Upper lobe of left lung (tissue), 6 donors: ENCODE measurements at regions not wholly inside any gene's neighbourhood (a gene's known extent, or its start where the extent isn't known, plus 50 kb on each side); places are given as distances from the start of the nearest gene placed in this dataset.

Source experiments
- ATAC-seq, 2 donors: fragments of 200-7000 bp; cut with Tn5 transposase; one replicate each; pipeline ENCODE4 v1.9.1; 2022; ENCODE audit warnings: mild to moderate bottlenecking in 2 of 2, moderate library complexity in 2 of 2; ENCODE audit not compliant: low FRiP score in 2 of 2
- DNase-seq, 2 donors: peaks; one replicate each; pipeline ENCODE4 v3.0.0-alpha.2; 2019 to 2020
- H3K27ac ChIP-seq, 4 donors: fragments of 200-600 bp; sonication (generic); one replicate each; pipeline ENCODE4 v1.5.1; 2016 to 2019
- H3K27me3 ChIP-seq, 4 donors: fragments of 200-600 bp; sonication (generic); one replicate each; pipeline ENCODE4 v1.5.1; 2017 to 2019
- H3K36me3 ChIP-seq, 4 donors: fragments of 200-600 bp; sonication (generic); one replicate each; pipeline ENCODE4 v1.5.1; 2016 to 2019
- H3K4me1 ChIP-seq, 4 donors: fragments of 200-600 bp; sonication (generic); one replicate each; pipeline ENCODE4 v1.5.1; 2018 to 2019
- H3K4me3 ChIP-seq, 4 donors: fragments of 200-600 bp; sonication (generic); one replicate each; pipeline ENCODE4 v1.5.1; 2017 to 2019; ENCODE audit warnings: mild to moderate bottlenecking in 2 of 4, moderate library complexity in 1 of 4
- H3K9me3 ChIP-seq, 4 donors: fragments of 200-600 bp; sonication (generic); one replicate each; pipeline ENCODE4 v1.5.1; 2018 to 2019
- CTCF ChIP-seq, 6 experiments: fragments of 450-650 bp in 4 of 6; fragments of 200-600 bp in 2 of 6; sonication (generic) in 2 of 6; IDR thresholded peaks; one replicate each; pipeline ENCODE4 v1.5.1; 2016 to 2019; ENCODE audit warnings: antibody characterized with exemption in 6 of 6
- EP300 ChIP-seq, 4 donors: sonication (generic); formaldehyde crosslinking; IDR thresholded peaks; one replicate each; pipeline ENCODE4 v1.5.1; 2017; ENCODE audit warnings: antibody characterized with exemption in 4 of 4, control low read depth in 2 of 4
- POLR2A ChIP-seq, 4 donors: fragments of 450-650 bp; IDR thresholded peaks; one replicate each; pipeline ENCODE4 v1.5.1; 2016 to 2017; ENCODE audit warnings: antibody characterized with exemption in 4 of 4, mild to moderate bottlenecking in 2 of 4
- POLR2AphosphoS5 ChIP-seq, 2 donors: sonication (generic); formaldehyde crosslinking; IDR thresholded peaks; one replicate each; pipeline ENCODE4 v1.5.1; 2017; ENCODE audit warnings: antibody characterized with exemption in 2 of 2
- WGBS, 2 donors: methylation state at CpG; one replicate each; pipeline ENCODE4 v1.1.5; 2017 to 2018; 5-methylcytosine and 5-hydroxymethylcytosine counted together
- donor health status: DM: no; HTN: no; CAD: no; lungs with moderate emphysema.
- donor health status: DM: no; HTN: yes; CAD: no; lungs with severe emphysema.

- no peak overlapping the region for H3K4me3 ChIP-seq
- peak; percentile 12 to 27 for ATAC-seq
Observed at GRCh38 chr15:46848704-46849103, 868.6 kb upstream of the SEMA6D start.

DNA sequence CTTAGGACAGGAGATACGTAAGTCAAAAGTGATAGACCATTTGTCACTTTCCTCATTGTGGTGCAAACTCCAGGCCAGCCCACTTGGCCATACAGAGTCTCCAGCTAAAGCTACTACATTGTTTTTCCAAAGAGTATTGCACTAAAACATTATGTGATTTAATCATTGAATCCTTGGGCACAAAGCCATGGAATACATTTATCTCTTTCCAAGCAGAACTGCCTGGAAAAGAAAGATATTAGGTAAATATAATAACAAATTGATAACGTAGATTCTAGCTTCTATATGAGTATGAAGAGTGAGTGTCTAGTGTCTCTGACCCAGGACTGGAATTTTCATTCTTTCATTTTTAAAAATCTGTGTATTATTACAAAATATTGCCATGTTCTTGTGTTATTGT, 863.7 kb upstream of the SEMA6D start:
- no peak for TF ChIP-seq CTCF (IDR thresholded peaks at IDR 0.05)
- TF ChIP-seq POLR2AphosphoS5 (IDR thresholded peaks at IDR 0.05), result no peak
- TF ChIP-seq EP300 (IDR thresholded peaks at IDR 0.05), result no peak
- no peak for TF ChIP-seq POLR2A (IDR thresholded peaks at IDR 0.05)
- Histone ChIP-seq H3K4me3 (no peak overlapping the region), H3K36me3 (no peaks in the 10 kb centered on the region), H3K27ac (no peak overlapping the region), H3K4me1 (no peaks in the 10 kb centered on the region), H3K27me3 (no peaks in the 10 kb centered on the region), H3K9me3 (no peaks in the 10 kb centered on the region)
- DNase-seq (no peak), ATAC-seq (no peak)
- WGBS, 2 donors, result 63 to 74% methylated on average over 2 of the region's 2 CpGs

More at GRCh38 chr15:46848704-46849103, 868.6 kb upstream of the SEMA6D start:
- TF ChIP-seq POLR2A (IDR thresholded peaks at IDR 0.05) (no peak), EP300 (IDR thresholded peaks at IDR 0.05) (no peak), CTCF (IDR thresholded peaks at IDR 0.05) (no peak), POLR2AphosphoS5 (IDR thresholded peaks at IDR 0.05) (no peak)
- Histone ChIP-seq H3K4me1 (no peaks in the 10 kb centered on the region), H3K27me3 (no peaks in the 10 kb centered on the region), H3K9me3 (peaks cover 0 to 7% (median 0%) of the 10 kb centered on the region in 4 donors), H3K27ac (no peak overlapping the region), H3K36me3 (no peaks in the 10 kb centered on the region)
- DNase-seq, result no peak
- 100% methylated on average over 1 of the region's 1 CpG; no CpG with 5 or more reads in 1 of the 2 donors for WGBS, 2 donors

GRCh38 chr15:46854564-46854963, 862.7 kb upstream of the SEMA6D start:
- DNase-seq (no peak), ATAC-seq (no peak)
- Histone ChIP-seq H3K4me3 (no peak overlapping the region), H3K9me3 (no peaks in the 10 kb centered on the region), H3K27me3 (no peaks in the 10 kb centered on the region), H3K4me1 (no peaks in the 10 kb centered on the region), H3K36me3 (no peaks in the 10 kb centered on the region), H3K27ac (no peak overlapping the region)
- TF ChIP-seq EP300 (IDR thresholded peaks at IDR 0.05) (no peak), POLR2A (IDR thresholded peaks at IDR 0.05) (no peak), POLR2AphosphoS5 (IDR thresholded peaks at IDR 0.05) (no peak), CTCF (IDR thresholded peaks at IDR 0.05) (no peak)

DNA sequence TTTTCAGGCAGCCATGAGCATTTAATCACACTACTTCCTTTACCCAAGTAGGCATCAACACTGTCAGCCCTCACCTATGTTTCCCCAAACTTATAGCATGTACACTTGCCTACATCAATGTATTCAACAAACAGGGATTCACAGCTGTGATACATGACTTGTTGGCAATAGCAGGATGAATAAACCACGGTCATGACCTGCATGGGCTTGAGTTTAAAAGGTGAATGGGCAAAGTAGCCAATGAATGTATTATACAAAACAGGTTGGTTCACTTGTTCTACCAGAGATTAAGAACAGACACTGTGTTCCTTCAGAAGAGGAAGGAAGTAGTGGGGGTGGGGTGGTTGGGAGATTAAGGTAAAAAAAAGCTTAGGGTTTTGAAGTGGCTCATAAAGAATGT, 861.9 kb upstream of the SEMA6D start:
- Histone ChIP-seq H3K27me3 (no peaks in the 10 kb centered on the region), H3K4me1 (no peaks in the 10 kb centered on the region), H3K36me3 (no peaks in the 10 kb centered on the region), H3K27ac (no peak overlapping the region), H3K9me3 (no peaks in the 10 kb centered on the region), H3K4me3 (no peak overlapping the region)
- no peak for TF ChIP-seq POLR2AphosphoS5 (IDR thresholded peaks at IDR 0.05)
- TF ChIP-seq CTCF (IDR thresholded peaks at IDR 0.05), result no peak
- TF ChIP-seq POLR2A (IDR thresholded peaks at IDR 0.05), result no peak
- no peak for TF ChIP-seq EP300 (IDR thresholded peaks at IDR 0.05)
- 52 to 69% methylated on average over 1 of the region's 1 CpG for WGBS, 2 donors
- no peak for ATAC-seq
- no peak for DNase-seq

DNA sequence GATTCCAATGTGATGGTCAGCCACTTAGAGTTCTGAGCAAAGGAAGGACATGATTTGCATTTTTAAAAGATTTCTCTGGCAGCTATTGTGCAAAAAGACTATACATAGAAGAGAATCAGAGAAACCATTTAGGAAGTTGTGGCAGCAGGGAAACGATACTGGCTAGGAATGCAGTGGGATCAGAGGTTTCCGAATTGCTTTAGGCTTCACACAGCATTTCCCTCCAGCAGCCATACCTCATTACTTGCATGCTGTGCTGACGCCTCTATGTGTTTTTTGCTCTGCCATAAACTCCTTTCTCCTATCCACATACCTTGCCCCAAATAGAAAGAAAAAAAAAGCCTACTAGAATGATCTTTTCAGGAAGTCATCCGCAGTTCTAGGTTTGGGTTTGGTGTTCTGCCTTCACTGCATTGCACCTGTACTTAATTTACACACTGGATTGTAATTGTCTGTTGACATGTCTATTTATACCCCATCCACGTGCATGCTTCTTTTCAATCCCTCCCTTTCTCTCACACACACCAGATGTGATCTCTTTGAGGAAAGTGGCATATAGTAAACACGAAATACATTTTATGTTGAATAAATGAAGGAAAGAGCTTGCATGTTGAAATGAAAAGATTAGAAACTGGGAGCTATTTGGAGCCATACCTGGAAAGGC, 860.3 kb upstream of the SEMA6D start:
- Histone ChIP-seq H3K27me3 (no peaks in the 10 kb centered on the region), H3K36me3 (no peaks in the 10 kb centered on the region), H3K9me3 (no peaks in the 10 kb centered on the region), H3K4me3 (no peak overlapping the region), H3K27ac (no peak overlapping the region), H3K4me1 (no peaks in the 10 kb centered on the region)
- WGBS, 2 donors, result 65 to 80% methylated on average over 6 of the region's 6 CpGs
- DNase-seq, result no peak
- no peak for ATAC-seq
- TF ChIP-seq POLR2AphosphoS5 (IDR thresholded peaks at IDR 0.05) (no peak), CTCF (IDR thresholded peaks at IDR 0.05) (no peak), EP300 (IDR thresholded peaks at IDR 0.05) (no peak)
